ENCODE measurements at regions not wholly inside any gene's neighbourhood (a gene's known extent, or its start where the extent isn't known, plus 50 kb on each side); places are given as distances from the start of the nearest gene placed in this dataset.

- TF ChIP-seq CTCF (conservative IDR thresholded peaks at IDR 0.05; ENCODE audit: low read depth, low read length) (no peak), EZH2 (IDR thresholded peaks at IDR 0.05; ENCODE audit: low read length, unreplicated experiment) (no peak)
Measured at GRCh38 chr5:170445936-170446335, 56.8 kb upstream of the KCNMB1 start.

Measured in PC-3 (cell line).